ENCODE measurements at regions not wholly inside any gene's neighbourhood (a gene's known extent, or its start where the extent isn't known, plus 50 kb on each side); places are given as distances from the start of the nearest gene placed in this dataset.
A peak's percentile ranks its signal among the peaks of the same experiment; 100 is the strongest.

- DNase-seq (ENCODE audit: low spot score) (peak; percentile 46), FAIRE-seq (no peak)
Observed at GRCh38 chr6:40755046-40755681, 168.0 kb upstream of the LRFN2 start.

- no peak for FAIRE-seq
- DNase-seq (ENCODE audit: low spot score): no peak
Observed at GRCh38 chr6:40754461-40755045, 167.4 kb upstream of the LRFN2 start.

GRCh38 chr6:40753675-40754448, 166.7 kb upstream of the LRFN2 start:
- FAIRE-seq (no peak), DNase-seq (ENCODE audit: low spot score) (no peak)

- no peak for FAIRE-seq
- no peak for DNase-seq (ENCODE audit: low spot score)
Observed at GRCh38 chr6:40753048-40753447, 165.9 kb upstream of the LRFN2 start.

GRCh38 chr6:40744835-40745234, 157.7 kb upstream of the LRFN2 start:
- FAIRE-seq (no peak), DNase-seq (ENCODE audit: low spot score) (no peak)

- DNase-seq (ENCODE audit: low spot score): no peak
- no peak for FAIRE-seq
Observed at GRCh38 chr6:40743690-40744446, 156.7 kb upstream of the LRFN2 start.

GRCh38 chr6:40743226-40743625, 156.1 kb upstream of the LRFN2 start:
- DNase-seq (ENCODE audit: low spot score) (no peak), FAIRE-seq (no peak)

GRCh38 chr6:40740518-40740917, 153.4 kb upstream of the LRFN2 start:
- FAIRE-seq (no peak), DNase-seq (ENCODE audit: low spot score) (no peak)

- no peak for FAIRE-seq
- no peak for DNase-seq (ENCODE audit: low spot score)
Observed at GRCh38 chr6:40738551-40739193, 151.5 kb upstream of the LRFN2 start.

- no peak for DNase-seq (ENCODE audit: low spot score)
- FAIRE-seq: no peak
Observed at GRCh38 chr6:40735521-40735920, 148.4 kb upstream of the LRFN2 start.

GRCh38 chr6:40735121-40735520, 148.0 kb upstream of the LRFN2 start:
- FAIRE-seq: no peak
- DNase-seq (ENCODE audit: low spot score): no peak

GRCh38 chr6:40734607-40735006, 147.4 kb upstream of the LRFN2 start:
- no peak for DNase-seq (ENCODE audit: low spot score)
- no peak for FAIRE-seq

- no peak for DNase-seq (ENCODE audit: low spot score)
- FAIRE-seq: no peak
Observed at GRCh38 chr6:40733770-40734396, 146.7 kb upstream of the LRFN2 start.

- FAIRE-seq: no peak
- DNase-seq (ENCODE audit: low spot score): no peak
Observed at GRCh38 chr6:40733290-40733689, 146.1 kb upstream of the LRFN2 start.

- FAIRE-seq (no peak), DNase-seq (ENCODE audit: low spot score) (no peak)
Observed at GRCh38 chr6:40732878-40733277, 145.7 kb upstream of the LRFN2 start.

GRCh38 chr6:40728643-40729042, 141.5 kb upstream of the LRFN2 start:
- no peak for DNase-seq (ENCODE audit: low spot score)
- FAIRE-seq: no peak

GRCh38 chr6:40727271-40727670, 140.1 kb upstream of the LRFN2 start:
- no peak for FAIRE-seq
- no peak for DNase-seq (ENCODE audit: low spot score)

- DNase-seq (ENCODE audit: low spot score) (no peak), FAIRE-seq (no peak)
Observed at GRCh38 chr6:40726853-40727252, 139.7 kb upstream of the LRFN2 start.

GRCh38 chr6:40725390-40725789, 138.2 kb upstream of the LRFN2 start:
- FAIRE-seq (no peak), DNase-seq (ENCODE audit: low spot score) (no peak)

- FAIRE-seq: no peak
- DNase-seq (ENCODE audit: low spot score): no peak
Observed at GRCh38 chr6:40724886-40725285, 137.7 kb upstream of the LRFN2 start.

- DNase-seq (ENCODE audit: low spot score) (peak; percentile 29), FAIRE-seq (no peak)
Observed at GRCh38 chr6:40723967-40724366, 136.8 kb upstream of the LRFN2 start.

All from RCC 7860 (cell line).